HG03159 (cell line): ENCODE measurements at regions not wholly inside any gene's neighbourhood (a gene's known extent, or its start where the extent isn't known, plus 50 kb on each side); places are given as distances from the start of the nearest gene placed in this dataset.

Source experiments
- ATAC-seq: cut with Tn5 transposase; IDR thresholded peaks from one replicate; pipeline ENCODE4 v1.9.1; 2021; ENCODE audit warnings: mild to moderate bottlenecking, moderate library complexity; ENCODE audit not compliant: unreplicated experiment

GRCh38 chr2:43129676-43130547 lies 96.5 kb downstream of the ZFP36L2 start:
- no peak for ATAC-seq

DNA sequence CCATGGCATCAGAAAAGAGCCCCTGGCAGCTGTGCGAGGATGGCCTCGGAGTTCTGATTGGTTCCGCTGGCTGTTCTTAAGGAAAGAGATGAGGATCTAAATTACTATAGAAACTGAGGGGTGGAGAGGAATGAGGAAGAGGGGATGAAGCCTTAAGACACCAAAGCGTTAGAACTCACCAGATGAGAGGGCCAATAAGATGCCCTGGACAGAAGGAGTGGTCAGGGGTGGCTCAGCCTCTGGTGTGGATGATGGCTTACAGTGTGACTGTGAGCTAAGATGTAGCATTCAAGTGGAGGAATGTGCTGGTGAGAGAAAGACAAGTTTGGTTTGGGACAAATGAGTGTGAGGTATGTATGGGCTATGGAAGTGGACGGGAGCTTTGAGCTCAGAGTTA lies 97.8 kb downstream of the ZFP36L2 start:
- ATAC-seq: no peak

DNA sequence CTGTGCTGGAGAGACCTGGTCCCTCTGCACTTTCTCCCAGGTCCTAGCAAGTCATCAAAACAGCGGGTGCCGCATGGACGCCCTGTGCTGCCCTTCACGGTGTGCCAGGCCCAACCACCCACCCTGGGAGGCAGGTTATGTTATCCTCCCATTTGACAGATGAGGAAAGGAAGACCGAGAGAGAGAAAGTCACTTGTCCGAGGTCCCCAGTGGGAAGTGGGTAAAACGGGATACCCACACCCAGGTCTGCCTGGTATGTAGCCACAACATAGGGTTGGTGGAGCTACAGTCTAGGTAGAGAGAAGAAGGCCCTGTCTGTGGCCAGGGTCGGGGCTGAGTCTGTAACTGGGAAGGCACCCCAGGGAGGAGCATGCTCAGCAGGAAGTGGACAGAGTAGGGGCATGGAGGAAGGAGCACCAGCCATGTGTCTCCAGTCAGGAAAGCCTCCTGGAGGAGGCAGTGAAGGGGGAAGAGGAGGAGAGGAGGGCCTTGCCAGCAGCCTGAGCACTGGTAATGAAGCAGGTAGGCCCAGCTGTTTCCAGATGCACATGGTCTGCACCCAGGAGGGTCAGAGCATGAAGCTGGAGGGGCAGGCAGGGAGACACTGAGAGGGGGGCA lies 98.4 kb downstream of the ZFP36L2 start:
- ATAC-seq: no peak

DNA sequence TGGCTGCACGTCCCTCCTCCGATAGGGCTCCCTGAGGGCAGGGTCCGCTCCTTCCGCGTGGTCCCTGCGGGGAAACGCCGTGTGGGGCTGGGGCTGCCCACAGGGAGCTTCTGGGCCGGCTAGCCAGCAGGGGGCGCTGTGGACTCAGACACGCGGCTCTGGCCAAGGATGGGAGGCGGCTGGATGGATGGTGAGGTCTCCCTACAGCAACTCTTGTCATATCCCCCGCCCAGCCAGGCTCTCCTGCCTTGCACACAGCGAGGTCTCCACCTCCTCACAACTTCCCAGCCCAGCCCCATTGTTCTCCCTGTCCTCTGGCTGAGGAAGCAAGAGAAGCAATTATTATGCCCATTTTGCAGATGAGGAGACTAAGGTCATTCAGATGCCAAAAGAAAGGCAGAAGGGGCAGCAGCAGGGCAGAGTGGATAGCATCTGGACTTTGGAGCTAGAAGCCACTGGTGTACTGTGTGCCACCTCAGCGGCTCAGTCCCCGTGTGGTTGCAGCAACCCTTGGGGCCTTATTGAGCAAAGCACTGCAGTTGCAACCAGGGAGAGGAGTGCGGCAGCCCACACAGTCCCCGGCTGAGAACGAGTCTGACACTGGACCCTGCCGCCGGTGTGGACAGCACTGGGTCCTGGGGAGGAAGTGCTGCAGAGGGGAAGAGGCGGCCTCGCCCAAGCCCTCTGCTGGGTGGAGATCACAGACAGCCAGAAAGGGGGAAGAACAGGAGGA lies 99.0 kb downstream of the ZFP36L2 start:
- no peak for ATAC-seq

DNA sequence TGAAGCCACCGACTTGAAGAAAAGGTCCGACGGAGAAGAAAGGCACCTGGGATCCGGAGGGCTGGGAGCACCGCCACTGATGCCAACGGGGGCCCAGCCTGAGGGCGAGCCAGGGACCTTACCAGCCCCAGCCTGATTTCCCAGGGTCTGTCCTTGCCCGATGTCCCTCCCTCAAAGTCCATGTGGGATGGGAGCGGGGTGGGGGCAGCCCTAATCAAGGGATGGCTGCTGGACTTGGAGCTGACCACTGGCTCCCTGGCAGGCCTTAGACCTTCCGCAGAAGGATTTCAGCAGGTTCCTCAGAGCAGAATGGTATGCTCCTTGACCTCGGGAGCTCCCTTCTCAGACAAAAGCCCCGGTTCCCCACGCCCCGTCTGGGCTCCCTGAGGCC lies 99.6 kb downstream of the ZFP36L2 start:
- ATAC-seq: no peak

- ATAC-seq: no peak
Measured at GRCh38 chr2:43125090-43125998, 101.1 kb downstream of the ZFP36L2 start.

DNA sequence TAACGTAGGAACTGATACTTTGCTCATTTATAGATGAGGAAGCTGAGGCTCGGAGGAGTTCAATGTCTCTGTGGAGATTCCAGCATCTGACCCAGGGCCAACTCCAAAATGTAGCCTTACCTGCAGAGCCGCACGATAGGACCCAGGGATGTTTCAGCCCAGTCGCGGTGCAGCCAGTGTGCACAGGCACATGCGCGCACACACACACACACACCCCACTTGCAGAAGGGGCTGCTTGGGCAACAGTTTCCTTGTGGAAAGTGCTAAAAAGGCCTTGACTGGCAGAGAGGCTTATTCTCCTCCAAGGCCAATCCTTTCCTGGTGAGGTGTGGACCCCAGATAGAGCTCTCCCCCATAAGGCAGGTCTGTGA lies 101.7 kb downstream of the ZFP36L2 start:
- ATAC-seq: no peak

DNA sequence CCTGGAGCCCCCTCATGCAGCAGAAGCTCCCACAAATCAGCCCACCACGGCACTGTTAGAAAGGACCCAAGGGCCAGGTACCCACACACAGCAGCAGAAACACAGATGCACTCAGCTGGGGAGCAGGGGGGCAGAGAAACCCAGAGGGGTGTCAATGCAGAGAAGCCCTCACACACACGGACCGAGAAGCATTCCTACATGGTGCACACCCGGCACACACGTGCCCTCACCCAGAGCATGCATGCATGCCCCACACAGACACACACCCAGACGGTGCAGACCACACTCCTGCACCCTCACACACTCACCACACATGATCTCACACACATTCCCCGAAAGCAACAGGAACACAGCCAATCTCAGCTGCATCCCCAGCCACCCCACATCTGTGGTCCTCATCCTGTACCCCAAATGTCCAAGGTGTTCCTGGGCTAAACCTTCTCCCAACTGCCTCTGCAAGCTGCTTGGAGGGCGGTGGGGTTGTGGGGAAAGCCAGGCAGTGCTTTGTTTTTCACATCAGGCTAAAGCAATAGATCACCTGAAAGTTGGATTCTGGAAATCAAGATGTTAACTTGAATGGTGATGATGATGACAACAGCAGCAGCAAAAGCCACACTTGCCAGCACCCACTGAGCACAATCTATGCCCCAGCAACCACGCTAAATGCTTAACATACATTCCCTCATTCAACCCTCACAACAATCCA lies 102.3 kb downstream of the ZFP36L2 start:
- no peak for ATAC-seq

DNA sequence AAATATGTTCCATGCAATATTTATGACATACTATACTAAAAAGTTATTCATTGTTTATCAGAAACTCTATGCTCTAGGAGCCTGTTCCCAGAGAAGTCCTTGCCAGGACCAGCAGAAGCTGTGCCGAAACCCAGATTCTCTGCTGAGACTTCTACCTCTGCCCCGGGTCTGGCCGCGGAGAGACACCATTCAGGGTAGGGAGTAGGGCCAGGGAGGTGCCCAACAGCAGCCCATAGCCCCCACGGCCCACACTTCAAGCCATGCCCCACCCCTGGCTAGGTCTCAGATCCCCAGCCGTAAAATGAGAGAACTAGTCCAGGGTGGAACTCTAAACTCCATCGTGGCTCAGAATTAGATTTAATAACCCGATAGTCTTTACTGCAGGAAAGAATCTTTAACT lies 102.9 kb downstream of the ZFP36L2 start:
- ATAC-seq: no peak

DNA sequence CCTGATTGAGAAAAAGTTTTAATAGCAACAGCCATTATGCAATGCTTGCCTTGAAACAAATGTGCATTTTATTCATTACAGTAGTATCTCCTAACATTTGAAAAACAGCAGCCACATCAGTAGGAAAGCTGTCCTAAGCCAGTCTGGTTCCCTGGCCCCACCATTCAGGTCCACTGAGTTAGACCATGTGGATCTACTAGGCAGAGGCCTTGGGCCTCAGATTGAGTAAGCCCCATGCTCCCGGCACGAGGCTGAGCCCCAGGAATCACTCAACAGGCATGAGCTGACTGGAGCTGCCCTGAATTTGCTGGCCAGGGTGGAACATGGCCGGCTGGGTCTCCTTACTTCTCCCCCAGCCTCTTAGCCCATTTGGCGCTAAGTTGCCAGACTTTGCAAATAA lies 103.4 kb downstream of the ZFP36L2 start:
- no peak for ATAC-seq

DNA sequence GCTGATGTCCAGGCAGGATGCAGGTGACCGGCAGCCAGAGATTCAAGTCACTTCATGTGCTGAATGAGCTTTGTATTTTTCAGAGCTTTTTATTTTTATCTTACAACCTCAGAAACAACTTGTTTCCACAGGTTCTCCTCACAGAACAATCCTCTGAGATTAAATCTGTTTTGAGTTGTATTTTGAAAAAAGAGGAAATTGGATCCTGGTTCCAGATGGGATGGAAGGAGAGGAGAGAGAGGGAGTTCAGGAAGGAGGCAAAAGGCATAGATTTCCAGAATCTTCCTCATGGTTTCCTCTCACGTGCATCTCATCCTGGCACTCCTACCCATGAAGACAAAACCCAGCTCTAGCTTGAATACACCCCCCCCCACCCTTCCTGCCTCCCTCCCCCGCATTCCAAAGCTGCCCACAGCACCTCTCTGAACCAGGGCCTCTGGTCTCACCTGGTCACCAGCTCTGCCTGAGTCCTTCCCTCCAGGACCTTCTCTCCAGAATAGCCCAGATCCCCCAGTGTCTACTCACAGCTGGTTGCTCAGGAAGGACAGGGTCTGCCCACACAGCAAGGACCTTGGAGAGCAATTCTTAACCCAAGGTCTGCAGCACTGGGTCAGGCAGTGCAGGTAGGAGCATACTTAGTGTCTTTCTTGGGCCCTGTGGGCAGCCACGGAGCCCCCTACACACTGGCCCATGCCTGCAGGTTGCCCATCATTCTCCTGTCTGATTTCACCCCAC lies 104.7 kb downstream of the ZFP36L2 start:
- no peak for ATAC-seq

- no peak for ATAC-seq
Measured at GRCh38 chr2:43119303-43119702, 107.1 kb downstream of the ZFP36L2 start.

DNA sequence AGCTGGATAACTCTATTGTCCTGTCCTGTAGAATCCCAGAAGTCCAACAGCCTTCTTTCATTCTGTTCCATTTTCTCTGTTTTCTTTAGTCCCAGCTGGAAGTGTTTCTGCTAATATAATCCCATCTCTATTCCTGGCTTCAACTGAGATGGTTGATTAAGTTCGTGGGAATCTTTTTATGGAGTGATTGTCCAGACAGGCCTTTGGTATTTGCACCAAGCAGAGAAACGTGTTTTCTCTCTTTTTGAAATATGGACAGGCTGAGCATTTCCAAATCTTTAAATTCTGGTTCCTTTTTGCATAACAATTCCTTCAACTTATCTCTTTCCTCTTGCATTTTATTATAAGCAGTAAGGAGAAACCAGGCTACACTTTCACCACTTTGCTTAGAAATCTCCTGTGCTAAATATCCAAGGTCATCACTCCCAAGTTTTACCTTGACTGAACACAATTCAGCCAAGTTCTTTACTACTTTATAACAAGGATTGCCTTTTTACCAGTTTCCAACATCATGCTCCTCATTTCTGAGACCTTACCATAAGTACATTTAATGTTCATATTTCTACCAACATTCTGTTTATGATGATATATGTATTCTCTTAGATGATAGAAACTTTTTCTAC lies 108.8 kb downstream of the ZFP36L2 start:
- ATAC-seq: no peak

GRCh38 chr2:43116988-43117387 lies 109.4 kb downstream of the ZFP36L2 start:
- no peak for ATAC-seq

DNA sequence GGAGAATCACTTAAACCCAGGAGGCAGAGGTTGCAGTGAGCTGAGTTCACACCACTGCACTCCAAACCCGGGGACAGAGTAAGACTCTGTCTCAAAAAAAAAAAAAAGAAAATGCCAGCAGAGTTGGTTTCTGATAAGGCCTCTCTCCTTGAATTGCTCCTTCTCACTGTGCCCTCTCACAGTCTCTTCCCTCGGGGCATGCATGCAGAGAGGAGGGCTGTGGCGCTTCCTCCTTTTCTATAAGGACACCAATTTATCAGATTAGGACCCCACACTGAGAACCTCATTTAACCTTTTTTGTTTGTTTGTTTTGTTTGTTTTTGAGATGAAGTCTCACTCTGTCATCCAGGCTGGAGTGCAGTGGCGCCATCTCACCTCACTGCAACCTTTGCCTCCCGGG lies 110.5 kb downstream of the ZFP36L2 start:
- ATAC-seq: no peak

- ATAC-seq: no peak
Measured at GRCh38 chr2:43114210-43114609, 112.2 kb downstream of the ZFP36L2 start.

- no peak for ATAC-seq
Measured at GRCh38 chr2:43111788-43112554, 114.4 kb downstream of the ZFP36L2 start.

GRCh38 chr2:43110442-43110871 lies 115.9 kb downstream of the ZFP36L2 start:
- no peak for ATAC-seq
